ENCODE measurements at regions not wholly inside any gene's neighbourhood (a gene's known extent, or its start where the extent isn't known, plus 50 kb on each side); places are given as distances from the start of the nearest gene placed in this dataset.

GRCh38 chr1:101697072-101697471 lies 299.7 kb downstream of the OLFM3 start:
- TF ChIP-seq PPARA (CRISPR knock-in tag; IDR thresholded peaks at IDR 0.05; ENCODE audit: borderline replicate concordance) (no peak), ARNTL (CRISPR knock-in tag; IDR thresholded peaks at IDR 0.05; ENCODE audit: borderline replicate concordance, low read depth) (no peak), TCF4 (CRISPR knock-in tag; IDR thresholded peaks at IDR 0.05; ENCODE audit: borderline replicate concordance) (no peak), GLIS3 (CRISPR knock-in tag; IDR thresholded peaks at IDR 0.05) (no peak), RARB (CRISPR knock-in tag; IDR thresholded peaks at IDR 0.05) (no peak), CREB5 (CRISPR knock-in tag; IDR thresholded peaks at IDR 0.05; ENCODE audit: low read depth) (no peak), ZNF8 (CRISPR knock-in tag; IDR thresholded peaks at IDR 0.05) (no peak), POU6F1 (CRISPR knock-in tag; IDR thresholded peaks at IDR 0.05; ENCODE audit: borderline replicate concordance, low read depth) (no peak), ZNF565 (CRISPR knock-in tag; conservative IDR thresholded peaks at IDR 0.05; ENCODE audit: low read depth) (no peak), SNAI2 (CRISPR knock-in tag; IDR thresholded peaks at IDR 0.05) (no peak)
- TF ChIP-seq, protein P1, sequence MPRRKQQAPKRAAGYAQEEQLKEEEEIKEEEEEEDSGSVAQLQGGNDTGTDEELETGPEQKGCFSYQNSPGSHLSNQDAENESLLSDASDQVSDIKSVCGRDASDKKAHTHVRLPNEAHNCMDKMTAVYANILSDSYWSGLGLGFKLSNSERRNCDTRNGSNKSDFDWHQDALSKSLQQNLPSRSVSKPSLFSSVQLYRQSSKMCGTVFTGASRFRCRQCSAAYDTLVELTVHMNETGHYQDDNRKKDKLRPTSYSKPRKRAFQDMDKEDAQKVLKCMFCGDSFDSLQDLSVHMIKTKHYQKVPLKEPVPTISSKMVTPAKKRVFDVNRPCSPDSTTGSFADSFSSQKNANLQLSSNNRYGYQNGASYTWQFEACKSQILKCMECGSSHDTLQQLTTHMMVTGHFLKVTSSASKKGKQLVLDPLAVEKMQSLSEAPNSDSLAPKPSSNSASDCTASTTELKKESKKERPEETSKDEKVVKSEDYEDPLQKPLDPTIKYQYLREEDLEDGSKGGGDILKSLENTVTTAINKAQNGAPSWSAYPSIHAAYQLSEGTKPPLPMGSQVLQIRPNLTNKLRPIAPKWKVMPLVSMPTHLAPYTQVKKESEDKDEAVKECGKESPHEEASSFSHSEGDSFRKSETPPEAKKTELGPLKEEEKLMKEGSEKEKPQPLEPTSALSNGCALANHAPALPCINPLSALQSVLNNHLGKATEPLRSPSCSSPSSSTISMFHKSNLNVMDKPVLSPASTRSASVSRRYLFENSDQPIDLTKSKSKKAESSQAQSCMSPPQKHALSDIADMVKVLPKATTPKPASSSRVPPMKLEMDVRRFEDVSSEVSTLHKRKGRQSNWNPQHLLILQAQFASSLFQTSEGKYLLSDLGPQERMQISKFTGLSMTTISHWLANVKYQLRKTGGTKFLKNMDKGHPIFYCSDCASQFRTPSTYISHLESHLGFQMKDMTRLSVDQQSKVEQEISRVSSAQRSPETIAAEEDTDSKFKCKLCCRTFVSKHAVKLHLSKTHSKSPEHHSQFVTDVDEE (CRISPR knock-in tag; IDR thresholded peaks at IDR 0.05): no peak
- TF ChIP-seq, protein P2, sequence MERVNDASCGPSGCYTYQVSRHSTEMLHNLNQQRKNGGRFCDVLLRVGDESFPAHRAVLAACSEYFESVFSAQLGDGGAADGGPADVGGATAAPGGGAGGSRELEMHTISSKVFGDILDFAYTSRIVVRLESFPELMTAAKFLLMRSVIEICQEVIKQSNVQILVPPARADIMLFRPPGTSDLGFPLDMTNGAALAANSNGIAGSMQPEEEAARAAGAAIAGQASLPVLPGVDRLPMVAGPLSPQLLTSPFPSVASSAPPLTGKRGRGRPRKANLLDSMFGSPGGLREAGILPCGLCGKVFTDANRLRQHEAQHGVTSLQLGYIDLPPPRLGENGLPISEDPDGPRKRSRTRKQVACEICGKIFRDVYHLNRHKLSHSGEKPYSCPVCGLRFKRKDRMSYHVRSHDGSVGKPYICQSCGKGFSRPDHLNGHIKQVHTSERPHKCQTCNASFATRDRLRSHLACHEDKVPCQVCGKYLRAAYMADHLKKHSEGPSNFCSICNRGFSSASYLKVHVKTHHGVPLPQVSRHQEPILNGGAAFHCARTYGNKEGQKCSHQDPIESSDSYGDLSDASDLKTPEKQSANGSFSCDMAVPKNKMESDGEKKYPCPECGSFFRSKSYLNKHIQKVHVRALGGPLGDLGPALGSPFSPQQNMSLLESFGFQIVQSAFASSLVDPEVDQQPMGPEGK (CRISPR knock-in tag; IDR thresholded peaks at IDR 0.05; ENCODE audit: borderline replicate concordance): no peak
